GM19455 (cell line): ENCODE measurements at regions not wholly inside any gene's neighbourhood (a gene's known extent, or its start where the extent isn't known, plus 50 kb on each side); places are given as distances from the start of the nearest gene placed in this dataset.

Experiments used
- ATAC-seq: cut with Tn5 transposase; IDR thresholded peaks from one replicate; pipeline ENCODE4 v1.9.1; 2021; ENCODE audit not compliant: unreplicated experiment

- no peak for ATAC-seq
Measured at GRCh38 chr16:64419832-64420231, 702.0 kb downstream of the CDH11 start.

GRCh38 chr16:64417711-64418227 is 704.1 kb downstream of the CDH11 start:
- no peak for ATAC-seq

GRCh38 chr16:64416216-64417005 is 705.5 kb downstream of the CDH11 start:
- ATAC-seq: no peak

- no peak for ATAC-seq
Measured at GRCh38 chr16:64412578-64413280, 709.1 kb downstream of the CDH11 start.

GRCh38 chr16:64410306-64410705 is 711.6 kb downstream of the CDH11 start:
- ATAC-seq: no peak

GRCh38 chr16:64409783-64410210 is 712.1 kb downstream of the CDH11 start:
- no peak for ATAC-seq

- no peak for ATAC-seq
Measured at GRCh38 chr16:64408699-64409098, 713.2 kb downstream of the CDH11 start.

GRCh38 chr16:64406770-64407181 is 715.1 kb downstream of the CDH11 start:
- no peak for ATAC-seq

- ATAC-seq: no peak
Measured at GRCh38 chr16:64403352-64403751, 718.5 kb downstream of the CDH11 start.

- ATAC-seq: no peak
Measured at GRCh38 chr16:64398793-64399192, 723.1 kb downstream of the CDH11 start.

GRCh38 chr16:64397945-64398508 is 723.8 kb downstream of the CDH11 start:
- ATAC-seq: no peak

- no peak for ATAC-seq
Measured at GRCh38 chr16:64397042-64397441, 724.8 kb downstream of the CDH11 start.

- ATAC-seq: no peak
Measured at GRCh38 chr16:64394061-64394460, 727.8 kb downstream of the CDH11 start.

- ATAC-seq: no peak
Measured at GRCh38 chr16:64392456-64392855, 729.4 kb downstream of the CDH11 start.

GRCh38 chr16:64391063-64391600 is 730.7 kb downstream of the CDH11 start:
- no peak for ATAC-seq

GRCh38 chr16:64390102-64390501 is 731.8 kb downstream of the CDH11 start:
- ATAC-seq: no peak

- no peak for ATAC-seq
Measured at GRCh38 chr16:64384636-64385035, 737.2 kb downstream of the CDH11 start.

- no peak for ATAC-seq
Measured at GRCh38 chr16:64381979-64382378, 739.9 kb downstream of the CDH11 start.

- no peak for ATAC-seq
Measured at GRCh38 chr16:64380751-64381150, 741.1 kb downstream of the CDH11 start.

- ATAC-seq: no peak
Measured at GRCh38 chr16:64375391-64375980, 746.4 kb downstream of the CDH11 start.

GRCh38 chr16:64370112-64370511 is 751.8 kb downstream of the CDH11 start:
- no peak for ATAC-seq
